ENCODE measurements at regions not wholly inside any gene's neighbourhood (a gene's known extent, or its start where the extent isn't known, plus 50 kb on each side); places are given as distances from the start of the nearest gene placed in this dataset.

DNA sequence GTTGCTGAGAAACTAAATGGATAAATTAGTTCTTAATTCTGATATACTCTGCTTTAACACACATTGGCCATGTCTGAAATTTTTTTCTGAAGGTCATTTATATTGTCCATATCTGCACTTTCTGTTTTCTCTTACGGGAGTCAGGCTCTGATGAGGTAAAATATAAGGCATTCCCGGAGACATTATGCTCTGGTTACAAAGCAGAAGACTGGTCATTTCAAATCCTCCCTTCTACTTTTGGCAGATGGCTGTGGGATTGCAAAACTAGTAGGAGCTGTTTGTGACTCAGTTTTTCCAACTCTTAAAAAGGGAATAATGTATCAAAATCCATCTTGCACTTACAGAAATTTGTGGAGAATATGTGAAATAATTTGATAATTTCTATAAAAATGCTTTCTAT is 92.2 kb upstream of the CPHXL start:
- H2AK9ac ChIP-seq (replicated peaks; ENCODE audit: low read depth, low read length, poor library complexity): no peak overlapping the region
- H3K4me3 ChIP-seq (ENCODE audit: insufficient read depth, low read depth, low read length): no peak overlapping the region
- H2AK5ac ChIP-seq (ENCODE audit: low read depth, low read length): no peak overlapping the region
- DNase-seq: no peak
- TF ChIP-seq MXI1 (IDR thresholded peaks at IDR 0.05; ENCODE audit: borderline replicate concordance, low read depth, low read length) (no peak), NFE2L2 (IDR thresholded peaks at IDR 0.05; ENCODE audit: low read depth, low read length) (no peak)
- H2BK15ac ChIP-seq (ENCODE audit: low read depth, low read length): no peak overlapping the region
- no peaks in the 10 kb centered on the region for H3K9me1 ChIP-seq (ENCODE audit: insufficient read depth, low read length)
- H3K4me1 ChIP-seq (ENCODE audit: control insufficient read depth, insufficient read depth, low read length): no peaks in the 10 kb centered on the region
- no peak overlapping the region for H3K4me2 ChIP-seq (ENCODE audit: low read depth, low read length)
- no TSS peak for BruUV-seq (replicated peaks)
- H3K23ac ChIP-seq (ENCODE audit: low read depth, low read length): no peak overlapping the region
- intact Hi-C loops (cut with micrococcal nuclease): no loop called here
- no peak for ATAC-seq (ENCODE audit: low read depth)
- H4K20me1 ChIP-seq (ENCODE audit: insufficient read depth, low read length): no peaks in the 10 kb centered on the region
- no peak overlapping the region for H4K8ac ChIP-seq (ENCODE audit: low read depth in 2 of 2, low read length in 2 of 2)
- H3K27ac ChIP-seq (ENCODE audit: insufficient read depth, low read length): no peak overlapping the region
- no peaks in the 10 kb centered on the region for H3K36me3 ChIP-seq (ENCODE audit: control insufficient read depth, insufficient read depth, low read length)
- dilution Hi-C loops (cut with HindIII; ENCODE audit: low sequenced_read_pairs, unreplicated experiment): no loop called here
- H3K79me1 ChIP-seq (ENCODE audit: low read depth in 1 of 2, low read length in 2 of 2): no peaks in the 10 kb centered on the region
- H3K9me3 ChIP-seq (ENCODE audit: control insufficient read depth, insufficient read depth, low read length): no peaks in the 10 kb centered on the region
- no peak overlapping the region for H3K18ac ChIP-seq (ENCODE audit: low read depth, low read length)
- H4K5ac ChIP-seq (ENCODE audit: low read depth, low read length): no peak overlapping the region
- H4K91ac ChIP-seq (ENCODE audit: insufficient read depth, low read depth, low read length): no peak overlapping the region
- H2BK20ac ChIP-seq (ENCODE audit: low read depth, low read length): no peak overlapping the region
- POLR2A ChIA-PET (ENCODE audit: unreplicated experiment): no interaction called here
- no peak overlapping the region for H3K9ac ChIP-seq (ENCODE audit: low read depth, low read length)
- no peak overlapping the region for H3K14ac ChIP-seq (replicated peaks; ENCODE audit: low read depth, low read length)
- in situ Hi-C loops (cut with MboI; ENCODE audit: low sequenced_read_pairs): no loop called here
- no peak overlapping the region for H2BK5ac ChIP-seq (ENCODE audit: low read depth, low read length, poor library complexity, severe bottlenecking)
- CTCF ChIA-PET: interaction anchor here (0.9 kb wide), 1 partner anchor 17 kb away, joined by 3 read pairs; no protein-coding TSS in a partner anchor
- no peak overlapping the region for H2AFZ ChIP-seq (replicated peaks; ENCODE audit: low read length, poor library complexity)
- H3K56ac ChIP-seq (ENCODE audit: extremely low read depth, insufficient read depth, low read length): no peak overlapping the region
- WGBS, 2 experiments (ENCODE audit: extremely low coverage in 2 of 2, insufficient read length in 1 of 2): no CpG with 5 or more reads among the region's 2 CpGs
- no peak overlapping the region for H3K4ac ChIP-seq (ENCODE audit: low read depth, low read length)
- no peaks in the 10 kb centered on the region for H3K27me3 ChIP-seq (ENCODE audit: control insufficient read depth, insufficient read depth, low read length)
- H2BK120ac ChIP-seq (ENCODE audit: low read depth, low read length): no peak overlapping the region

All from IMR-90 (cell line).